K562 (cell line): ENCODE measurements at regions not wholly inside any gene's neighbourhood (a gene's known extent, or its start where the extent isn't known, plus 50 kb on each side); places are given as distances from the start of the nearest gene placed in this dataset.

Source experiments
- ATAC-seq: fragments of 200-7000 bp; cut with Tn5 transposase; 3 replicates; pipeline ENCODE4 v1.9.1; 2020; ENCODE audit warnings: moderate library complexity
- BruUV-seq: library from RNA; stranded (reverse); fragments of 400-500 nt; replicated peaks from 2 replicates; lab custom pipeline; 2021; lab: Mats Ljungman, UMichigan
- CTCF ChIA-PET: fragments of 300-600 bp; formaldehyde crosslinking; extraction: SDS; loops from one replicate; lab custom pipeline; 2021; ENCODE audit warnings: low intra/inter-chr PET ratio; lab: Yijun Ruan, JAX
- POLR2A ChIA-PET: fragments of 300-600, 350-650 bp; sonication (Branson Sonifier 250); formaldehyde crosslinking; extraction: SDS; loops from one replicate; lab custom pipeline; 2021; ENCODE audit warnings: antibody characterized with exemption, inconsistent platforms; lab: Yijun Ruan, JAX
- DNase-seq, 4 experiments: peaks; one replicate each; pipeline versions ENCODE4 v3.0.0 to v3.0.0-alpha.2; 2011 to 2018; ENCODE audit warnings: low spot score in 3 of 4, mixed read lengths in 3 of 4; ENCODE audit errors: extremely low read depth in 1 of 4
- FAIRE-seq: peaks from 2 replicates; lab custom pipeline; 2011; peaks lifted over from hg19 to GRCh38; lab: Jason Lieb, UNC
- H2AFZ ChIP-seq: 2 replicates; pipeline ENCODE4 v1.6.0; 2011; ENCODE audit warnings: low read depth, low read length, control low read depth, inconsistent platforms
- H3K27ac ChIP-seq: fragments of 200-600 bp; 3 replicates; pipeline ENCODE4 v1.8.0; 2011; ENCODE audit warnings: low read depth, mild to moderate bottlenecking, control low read depth, inconsistent platforms, low read length, moderate library complexity, mixed read lengths; ENCODE audit errors: extremely low read depth
- H3K27me3 ChIP-seq, 2 experiments: fragments of 300-600 bp in 1 of 2; 2 replicates in 1 of 2; 3 replicates in 1 of 2; pipeline versions ENCODE4 v1.6.0 to v1.8.0; 2011; ENCODE audit warnings: inconsistent platforms in 2 of 2, low read length in 2 of 2, mild to moderate bottlenecking in 1 of 2, mixed read lengths in 1 of 2, moderate library complexity in 1 of 2; ENCODE audit not compliant: control insufficient read depth in 2 of 2, insufficient read depth in 2 of 2
- H3K36me3 ChIP-seq: fragments of 300-600 bp; 3 replicates; pipeline ENCODE4 v1.8.0; 2011; ENCODE audit warnings: mild to moderate bottlenecking, low read length, inconsistent platforms; ENCODE audit not compliant: control insufficient read depth, insufficient read depth
- H3K4me1 ChIP-seq, 2 experiments: fragments of 200-600 bp in 1 of 2; replicated peaks in 1 of 2; 2 replicates in 1 of 2; 3 replicates in 1 of 2; pipeline versions ENCODE4 v1.5.1 to v1.8.0; 2011; ENCODE audit warnings: inconsistent platforms in 2 of 2, low read length in 2 of 2, mild to moderate bottlenecking in 1 of 2, mixed read lengths in 1 of 2, moderate library complexity in 1 of 2; ENCODE audit not compliant: control insufficient read depth in 2 of 2, insufficient read depth in 2 of 2
- H3K4me2 ChIP-seq: 2 replicates; pipeline ENCODE4 v1.6.1; 2011; ENCODE audit warnings: low read length, control low read depth, inconsistent platforms, mixed read lengths; ENCODE audit not compliant: insufficient read depth
- H3K4me3 ChIP-seq: fragments of 200-600 bp; sonication (generic), shearing (Covaris generic); 2 replicates; pipeline ENCODE4 v1.5.1; 2016; ENCODE audit warnings: control low read depth, inconsistent platforms
- H3K79me2 ChIP-seq: fragments of 200-600 bp; 3 replicates; pipeline ENCODE4 v1.8.0; 2011; ENCODE audit warnings: low read length, inconsistent platforms; ENCODE audit not compliant: control insufficient read depth, insufficient read depth
- H3K9ac ChIP-seq, 2 experiments: 2 replicates each; pipeline versions ENCODE4 v1.6.0 to v1.6.1; 2011; ENCODE audit warnings: low read depth in 2 of 2, low read length in 2 of 2, control low read depth in 1 of 2, inconsistent platforms in 1 of 2, mild to moderate bottlenecking in 1 of 2, mixed read lengths in 1 of 2; ENCODE audit not compliant: insufficient read depth in 1 of 2
- H3K9me1 ChIP-seq: one replicate; pipeline ENCODE4 v1.6.0; 2011; ENCODE audit warnings: inconsistent platforms, mild to moderate bottlenecking, low read length, moderate library complexity; ENCODE audit not compliant: control insufficient read depth, insufficient read depth
- H3K9me3 ChIP-seq: replicated peaks from 2 replicates; pipeline ENCODE4 v1.5.1; 2011; ENCODE audit warnings: low read depth, low read length, inconsistent platforms; ENCODE audit not compliant: control insufficient read depth, insufficient read depth
- H4K20me1 ChIP-seq: replicated peaks from 2 replicates; pipeline ENCODE4 v1.6.1; 2011; ENCODE audit warnings: low read length, inconsistent platforms, mixed read lengths; ENCODE audit not compliant: control insufficient read depth, insufficient read depth
- E2F1 ChIP-seq: sonication (generic); formaldehyde crosslinking; IDR thresholded peaks from 2 replicates; pipeline ENCODE4 v1.8.1; 2023; ENCODE audit warnings: mild to moderate bottlenecking, missing genetic modification reagents, moderate library complexity
- HDAC6 ChIP-seq: IDR thresholded peaks from 2 replicates; pipeline ENCODE4 v1.6.1; 2012; ENCODE audit warnings: low read depth, mild to moderate bottlenecking, control low read depth, inconsistent platforms, low read length, moderate library complexity
- KLF13 ChIP-seq: fragments of 450-650 bp; IDR thresholded peaks from 2 replicates; pipeline ENCODE4 v1.6.1; 2016; ENCODE audit warnings: missing genetic modification characterization, low read depth, mild to moderate bottlenecking, missing compliant biosample characterization, moderate library complexity, borderline replicate concordance
- MXD1 ChIP-seq: fragments of 250-450 bp; sonication (Bioruptor Pico); IDR thresholded peaks from 2 replicates; pipeline ENCODE4 v1.8.0; 2021; ENCODE audit warnings: borderline replicate concordance, mild to moderate bottlenecking, moderate library complexity; ENCODE audit not compliant: poor library complexity, severe bottlenecking
- NUFIP1 ChIP-seq: fragments of 450-650 bp; IDR thresholded peaks from 2 replicates; pipeline ENCODE4 v1.6.1; 2018; ENCODE audit not compliant: partially characterized antibody
- ZBTB33 ChIP-seq: sonication (generic); formaldehyde crosslinking; IDR thresholded peaks from 2 replicates; pipeline ENCODE4 v1.8.1; 2023; ENCODE audit warnings: mild to moderate bottlenecking, missing genetic modification reagents
- WGBS: fragments of 100-300 bp; shearing (Covaris generic); methylation state at CpG from one replicate; pipeline ENCODE4 v1.1.6; 2016; ENCODE audit warnings: low coverage, mixed read lengths; ENCODE audit not compliant: insufficient coverage; ENCODE audit errors: missing lambda C conversion rate; 5-methylcytosine and 5-hydroxymethylcytosine counted together
- in situ Hi-C: fragments of 300-500 bp; cut with MboI; formaldehyde crosslinking; loops from 4 replicates; pipeline ENCODE4 v1.15.0; 2018; ENCODE audit warnings: inconsistent platforms, mixed read lengths
- intact Hi-C: fragments of 100-400 bp; cut with micrococcal nuclease; formaldehyde crosslinking; loops from 2 replicates; pipeline ENCODE4 v1.14.2; 2022
- TF ChIP-seq, protein P1 (sequence below): fragments of 250-450 bp; sonication (Bioruptor Pico); IDR thresholded peaks from 2 replicates; pipeline ENCODE4 v1.4.0; 2020; ENCODE audit warnings: mild to moderate bottlenecking, moderate library complexity
- TF ChIP-seq, protein P2 (sequence below): sonication (generic); formaldehyde crosslinking; IDR thresholded peaks from 2 replicates; pipeline ENCODE4 v1.8.1; 2023; ENCODE audit warnings: mild to moderate bottlenecking, missing genetic modification reagents

GRCh38 chr14:97071177-97071576 lies 274.0 kb downstream of the VRK1 start:
- peaks cover 0 to 9% of the 10 kb centered on the region in 2 experiments; a peak in 3 of 5 replicates for H3K4me1 ChIP-seq
- DNase-seq: no peak
- FAIRE-seq: no peak
- WGBS: 2% methylated on average over 8 of the region's 8 CpGs
- intact Hi-C loops (no loop called here), in situ Hi-C loops (no loop called here)
- ChIA-PET POLR2A (no interaction called here), CTCF (no interaction called here)
- peaks cover 0 to 4% of the 10 kb centered on the region in 2 experiments; a peak in 2 of 5 replicates for H3K27me3 ChIP-seq
- no peaks in the 10 kb centered on the region for H3K79me2 ChIP-seq
- H3K27ac ChIP-seq: no peak overlapping the region
- no peaks in the 10 kb centered on the region for H3K9me1 ChIP-seq
- H3K4me3 ChIP-seq: no peak overlapping the region
- H3K4me2 ChIP-seq: no peak overlapping the region
- H3K9me3 ChIP-seq: no peaks in the 10 kb centered on the region
- H4K20me1 ChIP-seq: no peaks in the 10 kb centered on the region
- ATAC-seq: no peak
- no peak overlapping the region for H2AFZ ChIP-seq
- no peak overlapping the region for H3K9ac ChIP-seq
- H3K36me3 ChIP-seq: no peaks in the 10 kb centered on the region
- BruUV-seq: no TSS peak
- TF ChIP-seq HDAC6 (no peak), E2F1 (CRISPR knock-in tag) (no peak), KLF13 (tag) (no peak), MXD1 (CRISPR knock-in tag) (no peak), NUFIP1 (no peak), ZBTB33 (CRISPR knock-in tag) (no peak)
- TF ChIP-seq, protein P1, sequence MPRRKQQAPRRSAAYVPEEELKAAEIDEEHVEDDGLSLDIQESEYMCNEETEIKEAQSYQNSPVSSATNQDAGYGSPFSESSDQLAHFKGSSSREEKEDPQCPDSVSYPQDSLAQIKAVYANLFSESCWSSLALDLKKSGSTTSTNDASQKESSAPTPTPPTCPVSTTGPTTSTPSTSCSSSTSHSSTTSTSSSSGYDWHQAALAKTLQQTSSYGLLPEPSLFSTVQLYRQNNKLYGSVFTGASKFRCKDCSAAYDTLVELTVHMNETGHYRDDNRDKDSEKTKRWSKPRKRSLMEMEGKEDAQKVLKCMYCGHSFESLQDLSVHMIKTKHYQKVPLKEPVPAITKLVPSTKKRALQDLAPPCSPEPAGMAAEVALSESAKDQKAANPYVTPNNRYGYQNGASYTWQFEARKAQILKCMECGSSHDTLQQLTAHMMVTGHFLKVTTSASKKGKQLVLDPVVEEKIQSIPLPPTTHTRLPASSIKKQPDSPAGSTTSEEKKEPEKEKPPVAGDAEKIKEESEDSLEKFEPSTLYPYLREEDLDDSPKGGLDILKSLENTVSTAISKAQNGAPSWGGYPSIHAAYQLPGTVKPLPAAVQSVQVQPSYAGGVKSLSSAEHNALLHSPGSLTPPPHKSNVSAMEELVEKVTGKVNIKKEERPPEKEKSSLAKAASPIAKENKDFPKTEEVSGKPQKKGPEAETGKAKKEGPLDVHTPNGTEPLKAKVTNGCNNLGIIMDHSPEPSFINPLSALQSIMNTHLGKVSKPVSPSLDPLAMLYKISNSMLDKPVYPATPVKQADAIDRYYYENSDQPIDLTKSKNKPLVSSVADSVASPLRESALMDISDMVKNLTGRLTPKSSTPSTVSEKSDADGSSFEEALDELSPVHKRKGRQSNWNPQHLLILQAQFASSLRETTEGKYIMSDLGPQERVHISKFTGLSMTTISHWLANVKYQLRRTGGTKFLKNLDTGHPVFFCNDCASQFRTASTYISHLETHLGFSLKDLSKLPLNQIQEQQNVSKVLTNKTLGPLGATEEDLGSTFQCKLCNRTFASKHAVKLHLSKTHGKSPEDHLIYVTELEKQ (CRISPR knock-in tag): no peak
- TF ChIP-seq, protein P2, sequence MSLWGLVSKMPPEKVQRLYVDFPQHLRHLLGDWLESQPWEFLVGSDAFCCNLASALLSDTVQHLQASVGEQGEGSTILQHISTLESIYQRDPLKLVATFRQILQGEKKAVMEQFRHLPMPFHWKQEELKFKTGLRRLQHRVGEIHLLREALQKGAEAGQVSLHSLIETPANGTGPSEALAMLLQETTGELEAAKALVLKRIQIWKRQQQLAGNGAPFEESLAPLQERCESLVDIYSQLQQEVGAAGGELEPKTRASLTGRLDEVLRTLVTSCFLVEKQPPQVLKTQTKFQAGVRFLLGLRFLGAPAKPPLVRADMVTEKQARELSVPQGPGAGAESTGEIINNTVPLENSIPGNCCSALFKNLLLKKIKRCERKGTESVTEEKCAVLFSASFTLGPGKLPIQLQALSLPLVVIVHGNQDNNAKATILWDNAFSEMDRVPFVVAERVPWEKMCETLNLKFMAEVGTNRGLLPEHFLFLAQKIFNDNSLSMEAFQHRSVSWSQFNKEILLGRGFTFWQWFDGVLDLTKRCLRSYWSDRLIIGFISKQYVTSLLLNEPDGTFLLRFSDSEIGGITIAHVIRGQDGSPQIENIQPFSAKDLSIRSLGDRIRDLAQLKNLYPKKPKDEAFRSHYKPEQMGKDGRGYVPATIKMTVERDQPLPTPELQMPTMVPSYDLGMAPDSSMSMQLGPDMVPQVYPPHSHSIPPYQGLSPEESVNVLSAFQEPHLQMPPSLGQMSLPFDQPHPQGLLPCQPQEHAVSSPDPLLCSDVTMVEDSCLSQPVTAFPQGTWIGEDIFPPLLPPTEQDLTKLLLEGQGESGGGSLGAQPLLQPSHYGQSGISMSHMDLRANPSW (CRISPR knock-in tag): no peak
